WI38 (cell line): ENCODE measurements at regions not wholly inside any gene's neighbourhood (a gene's known extent, or its start where the extent isn't known, plus 50 kb on each side); places are given as distances from the start of the nearest gene placed in this dataset.

Source experiments
- H3K4me3 ChIP-seq: 2 replicates; pipeline ENCODE4 v1.5.1; 2011; ENCODE audit warnings: low read depth, mild to moderate bottlenecking, control low read depth, low read length
- CTCF ChIP-seq: IDR thresholded peaks from 2 replicates; pipeline ENCODE4 v1.5.1; 2012; ENCODE audit warnings: low read depth, mild to moderate bottlenecking, control low read depth, low read length

GRCh38 chr11:93049740-93050139, 80.3 kb downstream of the MTNR1B start:
- H3K4me3 ChIP-seq = no peak overlapping the region
- no peak for TF ChIP-seq CTCF

GRCh38 chr11:93051186-93051585, 81.7 kb downstream of the MTNR1B start:
- no peak for TF ChIP-seq CTCF
- no peak overlapping the region for H3K4me3 ChIP-seq

- no peak overlapping the region for H3K4me3 ChIP-seq
- TF ChIP-seq CTCF = no peak
Measured at GRCh38 chr11:93053864-93054263, 84.4 kb downstream of the MTNR1B start.

- no peak overlapping the region for H3K4me3 ChIP-seq
- TF ChIP-seq CTCF = no peak
Measured at GRCh38 chr11:93054279-93054678, 84.8 kb downstream of the MTNR1B start.

- no peak for TF ChIP-seq CTCF
- no peak overlapping the region for H3K4me3 ChIP-seq
Measured at GRCh38 chr11:93054881-93055280, 85.4 kb downstream of the MTNR1B start.

- no peak for TF ChIP-seq CTCF
- H3K4me3 ChIP-seq = no peak overlapping the region
Measured at GRCh38 chr11:93059117-93059957, 89.9 kb downstream of the MTNR1B start.

GRCh38 chr11:93063086-93063485, 93.6 kb downstream of the MTNR1B start:
- no peak for TF ChIP-seq CTCF

More at GRCh38 chr11:93063086-93063485, 93.6 kb downstream of the MTNR1B start:
- no peak overlapping the region for H3K4me3 ChIP-seq
